PC-9 (cell line): ENCODE measurements at regions not wholly inside any gene's neighbourhood (a gene's known extent, or its start where the extent isn't known, plus 50 kb on each side); places are given as distances from the start of the nearest gene placed in this dataset.

Experiments used
- CTCF ChIP-seq: fragments of 200-600 bp; sonication (generic); conservative IDR thresholded peaks from 2 replicates; pipeline ENCODE4 v1.6.1; 2017; ENCODE audit warnings: mixed run types, antibody characterized with exemption, mild to moderate bottlenecking, moderate library complexity
- EZH2 ChIP-seq: fragments of 200-600 bp; sonication (generic); IDR thresholded peaks from 2 replicates; pipeline ENCODE4 v1.8.0; 2017; ENCODE audit warnings: antibody characterized with exemption, low read depth

GRCh38 chr3:164278550-164278949, 799.7 kb downstream of the SI start:
- no peak for TF ChIP-seq CTCF
- no peak for TF ChIP-seq EZH2
